NT2/D1 (cell line): ENCODE measurements at regions not wholly inside any gene's neighbourhood (a gene's known extent, or its start where the extent isn't known, plus 50 kb on each side); places are given as distances from the start of the nearest gene placed in this dataset.
"Not testable (repeated sequence)": the region's sequence is repeated elsewhere in the genome, so short reads cannot be mapped to it uniquely, and the experiment has no call there.

Experiments used
- DNase-seq: peaks from one replicate; pipeline ENCODE4 v3.0.0-alpha.2; 2011; ENCODE audit warnings: low read depth, low spot score
- H3K27me3 ChIP-seq: 2 replicates; pipeline ENCODE4 v1.6.0; 2011; ENCODE audit warnings: mild to moderate bottlenecking; ENCODE audit not compliant: insufficient read length, insufficient read depth
- H3K36me3 ChIP-seq: 2 replicates; pipeline ENCODE4 v1.6.1; 2011; ENCODE audit warnings: mild to moderate bottlenecking, low read length, mixed read lengths; ENCODE audit not compliant: insufficient read depth, insufficient read length
- H3K4me1 ChIP-seq: 2 replicates; pipeline ENCODE4 v1.5.1; 2011; ENCODE audit not compliant: insufficient read depth, insufficient read length
- H3K4me3 ChIP-seq: 2 replicates; pipeline ENCODE4 v1.5.1; 2011; ENCODE audit warnings: low read depth; ENCODE audit not compliant: insufficient read length
- H3K9ac ChIP-seq: 2 replicates; pipeline ENCODE4 v1.6.0; 2011; ENCODE audit warnings: low read depth; ENCODE audit not compliant: insufficient read length
- H3K9me3 ChIP-seq: 2 replicates; pipeline ENCODE4 v1.5.1; 2011; ENCODE audit warnings: mild to moderate bottlenecking, low read length; ENCODE audit not compliant: insufficient read depth
- SUZ12 ChIP-seq: IDR thresholded peaks from 2 replicates; pipeline ENCODE4 v1.6.1; 2011; ENCODE audit not compliant: insufficient read length, insufficient read depth; ENCODE audit errors: extremely low read depth
- YY1 ChIP-seq: IDR thresholded peaks from 2 replicates; pipeline ENCODE4 v1.6.1; 2011; ENCODE audit not compliant: insufficient read length, insufficient read depth
- ZNF274 ChIP-seq: IDR thresholded peaks from 2 replicates; pipeline ENCODE4 v1.6.1; 2011; ENCODE audit warnings: mild to moderate bottlenecking, low read depth, low read length

DNA sequence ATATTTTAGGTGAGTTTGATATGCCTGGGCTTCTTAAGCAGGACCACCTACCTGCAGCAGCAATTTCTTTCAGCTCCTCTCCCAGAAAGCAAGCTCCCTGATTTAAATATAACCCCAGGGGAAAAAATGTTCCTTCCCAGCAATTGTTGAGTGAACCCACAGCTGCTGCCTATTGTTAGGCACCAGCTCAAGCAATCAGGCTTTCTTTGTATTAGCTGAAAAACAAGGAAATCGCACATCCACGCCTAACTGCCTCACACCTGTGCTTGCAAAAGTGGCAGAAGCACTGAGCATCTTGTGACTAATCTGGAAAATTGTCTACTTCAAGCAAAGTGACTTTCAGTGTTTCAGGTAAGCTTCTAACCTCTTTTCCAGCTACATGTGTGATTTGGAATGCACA lies 432.2 kb downstream of the SMARCA1 start:
- Histone ChIP-seq H3K9ac (no peak overlapping the region), H3K27me3 (no peaks in the 10 kb centered on the region)

DNA sequence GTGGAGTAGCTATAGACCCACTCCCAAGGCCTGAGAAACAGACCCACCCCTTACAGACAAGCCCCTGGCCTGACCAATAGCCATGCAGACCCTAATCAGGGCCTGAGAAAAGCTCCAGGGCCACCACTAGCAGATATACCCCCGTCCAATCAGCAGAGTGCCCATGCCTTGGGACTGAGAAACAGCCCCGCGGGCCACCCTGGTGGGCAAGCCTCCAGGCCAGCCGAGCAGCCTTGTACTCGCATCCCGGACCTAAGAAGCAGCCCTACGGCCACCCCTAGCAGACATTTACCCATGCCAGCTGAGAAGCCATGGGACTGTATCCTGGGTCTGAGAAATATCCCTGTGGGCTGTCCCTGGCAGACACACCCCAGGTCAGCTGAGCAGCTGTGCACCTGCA lies 436.5 kb downstream of the SMARCA1 start:
- TF ChIP-seq SUZ12 (no peak), ZNF274 (no peak), YY1 (no peak)
- H3K27me3 ChIP-seq: no peaks in the 10 kb centered on the region
- H3K4me1 ChIP-seq: no peaks in the 10 kb centered on the region

More for the DNA sequence above, 432.2 kb downstream of the SMARCA1 start:
- H3K4me3 ChIP-seq: no peak overlapping the region
- peak; percentile 51 for DNase-seq
- no peaks in the 10 kb centered on the region for H3K4me1 ChIP-seq
- TF ChIP-seq YY1 (no peak), ZNF274 (no peak), SUZ12 (no peak)
- no peaks in the 10 kb centered on the region for H3K9me3 ChIP-seq
- H3K36me3 ChIP-seq: no peaks in the 10 kb centered on the region

DNA sequence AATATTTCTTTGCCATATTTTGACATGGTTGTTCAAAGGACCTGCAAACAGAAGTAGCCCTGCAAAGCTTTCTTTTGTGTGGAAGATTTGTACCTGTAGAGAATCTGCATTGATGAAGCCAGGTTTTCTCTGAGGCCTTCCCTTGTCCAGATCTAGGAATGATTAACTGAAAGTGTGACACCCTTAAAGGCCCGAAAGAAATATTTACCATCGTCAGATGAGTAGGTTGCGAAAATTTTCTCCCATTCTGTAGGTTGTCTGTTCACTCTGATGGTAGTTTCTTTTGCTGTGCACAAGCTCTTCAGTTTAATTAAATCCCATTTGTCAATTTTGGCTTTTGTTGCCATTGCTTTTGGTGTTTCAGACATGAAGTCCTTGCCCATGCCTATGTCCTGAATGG lies 439.0 kb downstream of the SMARCA1 start:
- not testable (repeated sequence) for H3K9me3 ChIP-seq, H3K9ac ChIP-seq, DNase-seq, H3K36me3 ChIP-seq, H3K4me3 ChIP-seq, H3K27me3 ChIP-seq, H3K4me1 ChIP-seq

More for the DNA sequence above, 436.5 kb downstream of the SMARCA1 start:
- Histone ChIP-seq H3K9me3 (peaks cover 4% of the 10 kb centered on the region; the same call in 1 of the 2 replicates), H3K4me3 (no peak overlapping the region), H3K36me3 (no peaks in the 10 kb centered on the region), H3K9ac (no peak overlapping the region)
- no peak for DNase-seq

DNA sequence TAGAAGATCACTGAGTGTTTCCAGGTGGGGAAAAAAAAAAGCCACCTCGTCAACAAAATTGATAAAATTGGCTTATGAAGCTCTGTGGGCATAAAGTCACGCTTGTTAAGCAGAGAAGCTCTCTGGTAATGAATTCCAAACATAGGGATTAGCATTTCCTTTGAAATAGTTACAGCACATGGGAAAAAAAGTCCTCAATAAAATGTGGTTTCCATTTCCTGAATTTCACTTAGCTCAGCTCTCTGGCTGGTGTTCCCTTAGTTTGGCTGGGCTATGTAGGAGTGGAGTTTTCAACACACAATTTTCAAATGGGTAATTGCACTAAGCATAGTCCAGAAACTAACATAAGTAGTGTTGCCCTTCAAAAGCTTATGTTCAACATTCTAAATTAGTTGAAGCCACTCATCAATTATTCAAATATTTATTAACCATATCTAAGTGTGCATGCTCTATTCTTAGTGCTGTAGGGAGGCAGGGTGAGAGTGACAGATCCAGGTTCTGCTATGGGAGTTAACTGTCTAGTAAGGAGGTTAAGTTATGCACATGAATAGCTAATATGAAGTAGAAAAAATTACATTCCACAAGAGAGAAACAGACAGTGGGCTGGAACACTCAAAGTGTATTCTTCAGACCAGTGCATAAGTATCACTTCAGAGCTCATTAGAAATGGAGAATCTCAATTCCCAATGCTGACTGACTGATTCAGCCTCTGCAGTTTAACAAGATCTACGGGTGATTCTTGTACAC lies 445.7 kb downstream of the SMARCA1 start:
- no peaks in the 10 kb centered on the region for H3K36me3 ChIP-seq
- H3K9ac ChIP-seq: no peak overlapping the region
- TF ChIP-seq ZNF274 (no peak), YY1 (no peak), SUZ12 (no peak)
- H3K4me3 ChIP-seq: no peak overlapping the region
- H3K27me3 ChIP-seq: no peaks in the 10 kb centered on the region
- no peak for DNase-seq
- no peaks in the 10 kb centered on the region for H3K4me1 ChIP-seq
- peaks cover 7% of the 10 kb centered on the region; the same call in 1 of the 2 replicates for H3K9me3 ChIP-seq

DNA sequence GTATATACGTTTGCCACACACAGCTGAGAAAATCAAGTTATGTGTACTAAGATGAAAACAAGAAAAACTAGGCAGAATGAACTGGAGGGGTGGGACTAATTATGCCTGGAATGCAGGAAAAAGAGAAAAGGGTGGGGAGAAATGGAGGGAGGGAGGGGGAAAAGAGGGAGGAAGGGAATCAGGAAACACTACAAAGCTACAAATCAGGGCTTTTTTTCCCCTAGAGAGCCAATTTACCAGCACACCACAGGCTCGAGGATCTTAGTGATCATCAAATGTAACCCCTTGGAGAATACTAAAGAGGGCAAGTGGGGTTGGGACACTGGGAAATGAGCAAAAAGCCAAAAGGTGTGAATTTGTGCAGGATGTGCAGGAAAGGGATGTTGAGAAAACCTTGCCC lies 451.9 kb downstream of the SMARCA1 start:
- Histone ChIP-seq H3K4me1 (no peaks in the 10 kb centered on the region), H3K9ac (no peak overlapping the region), H3K27me3 (no peaks in the 10 kb centered on the region), H3K4me3 (no peak overlapping the region), H3K9me3 (no peaks in the 10 kb centered on the region), H3K36me3 (no peaks in the 10 kb centered on the region)
- DNase-seq: no peak
- TF ChIP-seq YY1 (no peak), SUZ12 (no peak), ZNF274 (no peak)

DNA sequence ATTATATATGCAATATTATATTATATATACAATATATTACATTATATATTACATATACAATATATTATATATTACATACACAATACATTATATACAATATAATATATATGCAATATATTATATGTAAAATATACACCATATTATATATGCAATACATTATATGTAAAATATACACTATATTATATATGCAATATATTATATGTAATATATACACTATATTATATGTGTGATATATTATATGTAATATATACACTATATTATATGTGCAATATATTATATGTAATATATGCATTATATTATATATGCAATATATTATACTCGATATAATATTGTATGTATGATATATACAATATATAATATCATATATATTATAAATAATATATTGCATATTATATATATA lies 457.4 kb downstream of the SMARCA1 start:
- Histone ChIP-seq H3K4me1 (no peaks in the 10 kb centered on the region), H3K36me3 (no peaks in the 10 kb centered on the region), H3K4me3 (no peak overlapping the region), H3K9ac (no peak overlapping the region), H3K27me3 (no peaks in the 10 kb centered on the region), H3K9me3 (no peaks in the 10 kb centered on the region)
- TF ChIP-seq YY1: no peak
- no peak for TF ChIP-seq ZNF274
- no peak for TF ChIP-seq SUZ12
- DNase-seq: no peak

DNA sequence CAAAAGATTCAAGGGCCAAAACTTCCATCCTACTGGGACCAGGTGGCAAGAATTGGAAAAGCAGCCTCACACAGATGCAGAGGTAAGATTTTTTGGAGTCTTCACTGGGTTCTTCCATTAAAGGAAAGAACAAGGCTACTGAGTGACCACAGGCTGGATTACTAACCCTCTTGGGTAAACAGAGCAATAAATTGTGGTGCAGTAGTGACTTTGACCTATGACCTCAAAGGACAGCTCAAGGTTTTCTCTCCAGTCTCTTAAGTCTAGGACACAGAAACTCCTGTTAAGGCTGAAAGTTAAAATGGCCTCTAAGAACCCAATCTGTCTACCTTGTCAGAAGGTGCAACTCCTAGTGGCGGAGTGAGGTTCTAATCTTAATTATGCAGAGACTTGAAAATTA lies 464.9 kb downstream of the SMARCA1 start:
- Histone ChIP-seq H3K27me3 (no peaks in the 10 kb centered on the region), H3K9ac (no peak overlapping the region), H3K4me1 (no peaks in the 10 kb centered on the region), H3K4me3 (no peak overlapping the region), H3K36me3 (no peaks in the 10 kb centered on the region), H3K9me3 (no peaks in the 10 kb centered on the region)
- no peak for DNase-seq
- TF ChIP-seq SUZ12 (no peak), YY1 (no peak)

DNA sequence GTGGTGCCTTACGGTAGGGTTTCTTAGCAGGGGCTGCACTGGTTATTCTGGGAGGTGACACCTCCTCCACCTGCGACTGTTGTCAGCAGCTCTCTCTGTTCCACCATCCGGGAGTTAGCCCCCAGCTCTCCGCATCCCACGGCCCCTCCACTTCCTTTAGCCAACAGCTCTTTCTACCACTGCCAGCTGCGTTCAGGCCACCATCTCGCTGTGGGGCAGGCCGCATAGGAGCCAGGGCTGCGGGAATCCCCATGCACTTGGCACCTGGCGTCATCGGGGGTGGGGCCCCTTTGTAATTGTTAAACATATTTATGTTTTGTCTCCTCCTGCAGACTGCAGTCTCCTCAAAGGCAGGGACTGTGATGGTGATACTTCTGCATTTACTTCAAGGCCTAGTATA lies 480.2 kb downstream of the SMARCA1 start:
- TF ChIP-seq ZNF274 (no peak), SUZ12 (no peak), YY1 (no peak)
- Histone ChIP-seq H3K27me3 (no peaks in the 10 kb centered on the region), H3K4me3 (no peak overlapping the region), H3K4me1 (no peaks in the 10 kb centered on the region), H3K9me3 (peaks cover 8% of the 10 kb centered on the region; the same call in 1 of the 2 replicates), H3K9ac (no peak overlapping the region), H3K36me3 (no peaks in the 10 kb centered on the region)
- no peak for DNase-seq
